ENCODE measurements at regions not wholly inside any gene's neighbourhood (a gene's known extent, or its start where the extent isn't known, plus 50 kb on each side); places are given as distances from the start of the nearest gene placed in this dataset.

DNA sequence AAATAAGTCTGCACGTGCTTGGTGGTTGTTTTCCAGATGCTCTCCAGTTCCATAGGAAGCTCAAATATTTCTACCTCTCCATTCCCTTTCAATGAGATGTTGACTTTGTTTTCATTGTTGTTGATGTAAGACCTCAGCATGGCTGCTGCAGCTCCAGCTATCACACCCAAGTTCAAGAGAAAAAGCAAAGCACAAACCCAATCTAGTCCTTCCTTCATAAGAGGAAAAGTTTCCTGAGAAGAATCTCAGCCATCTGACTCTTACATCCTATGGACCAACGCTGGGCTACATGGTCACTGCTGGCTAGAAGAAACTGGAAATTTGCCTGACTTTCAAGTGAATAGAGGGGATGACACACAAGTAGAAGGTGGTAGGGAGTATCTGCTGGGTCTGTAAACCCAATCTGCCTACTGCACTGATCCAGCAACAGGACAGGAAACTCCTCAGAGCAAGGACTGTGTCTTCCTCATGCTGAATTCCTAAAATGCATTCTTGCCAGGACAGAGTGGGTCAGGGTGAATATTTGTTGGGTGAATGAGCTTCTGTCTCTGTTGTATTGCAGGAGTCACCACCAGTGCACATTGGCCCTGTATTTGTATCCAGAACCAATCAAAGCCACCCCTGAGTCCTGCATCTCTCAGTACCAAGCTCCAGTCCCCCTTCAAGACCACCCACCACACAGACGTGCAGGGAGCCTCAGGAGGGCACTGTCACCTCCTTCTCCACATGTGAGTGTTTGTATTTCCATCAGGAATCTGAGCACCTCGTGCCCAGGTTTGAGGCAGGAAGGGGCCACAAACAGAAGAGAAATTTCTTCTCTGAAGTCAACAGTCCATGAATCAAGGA is 118.0 kb upstream of the IGLL5 start:
- TF ChIP-seq, protein P1, sequence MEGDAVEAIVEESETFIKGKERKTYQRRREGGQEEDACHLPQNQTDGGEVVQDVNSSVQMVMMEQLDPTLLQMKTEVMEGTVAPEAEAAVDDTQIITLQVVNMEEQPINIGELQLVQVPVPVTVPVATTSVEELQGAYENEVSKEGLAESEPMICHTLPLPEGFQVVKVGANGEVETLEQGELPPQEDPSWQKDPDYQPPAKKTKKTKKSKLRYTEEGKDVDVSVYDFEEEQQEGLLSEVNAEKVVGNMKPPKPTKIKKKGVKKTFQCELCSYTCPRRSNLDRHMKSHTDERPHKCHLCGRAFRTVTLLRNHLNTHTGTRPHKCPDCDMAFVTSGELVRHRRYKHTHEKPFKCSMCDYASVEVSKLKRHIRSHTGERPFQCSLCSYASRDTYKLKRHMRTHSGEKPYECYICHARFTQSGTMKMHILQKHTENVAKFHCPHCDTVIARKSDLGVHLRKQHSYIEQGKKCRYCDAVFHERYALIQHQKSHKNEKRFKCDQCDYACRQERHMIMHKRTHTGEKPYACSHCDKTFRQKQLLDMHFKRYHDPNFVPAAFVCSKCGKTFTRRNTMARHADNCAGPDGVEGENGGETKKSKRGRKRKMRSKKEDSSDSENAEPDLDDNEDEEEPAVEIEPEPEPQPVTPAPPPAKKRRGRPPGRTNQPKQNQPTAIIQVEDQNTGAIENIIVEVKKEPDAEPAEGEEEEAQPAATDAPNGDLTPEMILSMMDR (IDR thresholded peaks at IDR 0.05), result no peak
- no peak for TF ChIP-seq POLR2A (IDR thresholded peaks at IDR 0.05)

Measured in ovary (tissue), 3 donors.